ENCODE measurements at regions not wholly inside any gene's neighbourhood (a gene's known extent, or its start where the extent isn't known, plus 50 kb on each side); places are given as distances from the start of the nearest gene placed in this dataset.

DNA sequence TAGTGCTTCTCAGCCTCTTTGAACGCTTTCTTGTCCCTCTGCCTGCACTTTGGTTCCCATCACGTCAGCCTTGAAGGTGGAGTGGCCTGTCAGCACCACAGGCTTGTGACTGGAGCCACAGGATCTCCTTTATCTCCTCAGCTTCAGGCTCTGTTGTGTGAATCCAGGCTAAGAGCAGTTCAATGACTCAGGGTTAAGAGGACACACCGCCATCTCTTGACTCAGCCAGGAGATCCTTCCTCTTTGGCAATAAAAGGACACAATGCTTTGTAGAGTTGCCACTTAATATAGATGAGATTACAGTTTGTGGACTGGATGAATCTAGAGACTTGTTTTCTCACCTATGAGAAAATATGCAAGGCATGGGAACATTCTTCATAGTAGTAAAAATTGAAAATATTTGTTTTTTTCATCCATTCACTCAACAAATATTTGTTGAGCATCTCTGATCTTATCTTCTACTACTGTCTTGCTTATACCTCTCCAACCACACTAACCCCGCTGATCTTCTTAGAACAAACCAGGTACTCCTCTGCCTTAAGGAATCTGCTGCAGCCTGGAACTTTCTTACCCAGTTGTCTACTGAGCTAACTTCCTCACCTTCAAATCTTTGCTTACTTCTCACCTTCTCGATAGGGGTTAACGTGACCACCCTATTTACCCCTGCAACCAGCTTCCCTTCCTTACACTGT, 62.3 kb downstream of the UCHL1 start:
- Mint-ChIP-seq H3K9me3 (no peaks in the 10 kb centered on the region), H3K27ac (ENCODE audit: low read depth) (no peak overlapping the region), H3K27me3 (no peaks in the 10 kb centered on the region), H3K4me1 (no peaks in the 10 kb centered on the region), H3K36me3 (ENCODE audit: insufficient read depth) (no peaks in the 10 kb centered on the region), H3K4me3 (no peak overlapping the region)
- DNase-seq (ENCODE audit: low spot score in 2 of 2) (no peak), ATAC-seq (replicated peaks; ENCODE audit: extremely low read depth, poor library complexity, severe bottlenecking) (no peak)

- ATAC-seq (replicated peaks; ENCODE audit: extremely low read depth, poor library complexity, severe bottlenecking): no peak
- H3K36me3 Mint-ChIP-seq (ENCODE audit: insufficient read depth): no peaks in the 10 kb centered on the region
- DNase-seq (ENCODE audit: low spot score in 2 of 2): no peak
- no peaks in the 10 kb centered on the region for H3K4me1 Mint-ChIP-seq
- no peak overlapping the region for H3K27ac Mint-ChIP-seq (ENCODE audit: low read depth)
- no peaks in the 10 kb centered on the region for H3K9me3 Mint-ChIP-seq
- no peaks in the 10 kb centered on the region for H3K27me3 Mint-ChIP-seq
- H3K4me3 Mint-ChIP-seq: no peak overlapping the region
These were observed 62.8 kb downstream of the UCHL1 start for GRCh38 chr4:41319553-41319952.

- H3K4me3 Mint-ChIP-seq: no peak overlapping the region
- H3K9me3 Mint-ChIP-seq: no peaks in the 10 kb centered on the region
- H3K36me3 Mint-ChIP-seq (ENCODE audit: insufficient read depth): no peaks in the 10 kb centered on the region
- ATAC-seq (replicated peaks; ENCODE audit: extremely low read depth, poor library complexity, severe bottlenecking): no peak
- DNase-seq (ENCODE audit: low spot score in 2 of 2): no peak
- no peaks in the 10 kb centered on the region for H3K27me3 Mint-ChIP-seq
- H3K4me1 Mint-ChIP-seq: no peaks in the 10 kb centered on the region
- H3K27ac Mint-ChIP-seq (ENCODE audit: low read depth): no peak overlapping the region
These were observed 63.5 kb downstream of the UCHL1 start for GRCh38 chr4:41320278-41320677.

DNA sequence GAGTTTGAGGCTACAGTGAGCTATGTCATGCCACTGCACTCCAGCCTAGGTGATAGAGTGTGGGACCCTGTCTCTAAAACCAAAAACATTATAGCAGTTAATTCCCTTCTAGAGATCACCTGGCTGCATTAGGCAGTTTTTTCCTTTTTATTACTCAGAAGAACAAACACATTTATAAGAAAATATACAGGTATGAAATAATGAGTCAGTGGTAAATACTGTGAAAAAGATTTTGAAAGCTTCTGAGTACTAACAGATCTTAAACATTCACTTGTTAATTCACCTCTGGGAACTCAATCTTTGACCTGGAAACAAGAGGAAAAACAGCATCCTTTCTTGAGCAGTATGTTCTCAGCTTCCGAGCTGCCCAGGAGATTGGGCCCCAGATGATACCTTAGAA, 64.1 kb downstream of the UCHL1 start:
- Mint-ChIP-seq H3K27me3 (no peaks in the 10 kb centered on the region), H3K9me3 (no peaks in the 10 kb centered on the region), H3K4me1 (no peaks in the 10 kb centered on the region), H3K27ac (ENCODE audit: low read depth) (no peak overlapping the region), H3K36me3 (ENCODE audit: insufficient read depth) (no peaks in the 10 kb centered on the region), H3K4me3 (no peak overlapping the region)
- ATAC-seq (replicated peaks; ENCODE audit: extremely low read depth, poor library complexity, severe bottlenecking) (no peak), DNase-seq (ENCODE audit: low spot score in 2 of 2) (no peak)

DNA sequence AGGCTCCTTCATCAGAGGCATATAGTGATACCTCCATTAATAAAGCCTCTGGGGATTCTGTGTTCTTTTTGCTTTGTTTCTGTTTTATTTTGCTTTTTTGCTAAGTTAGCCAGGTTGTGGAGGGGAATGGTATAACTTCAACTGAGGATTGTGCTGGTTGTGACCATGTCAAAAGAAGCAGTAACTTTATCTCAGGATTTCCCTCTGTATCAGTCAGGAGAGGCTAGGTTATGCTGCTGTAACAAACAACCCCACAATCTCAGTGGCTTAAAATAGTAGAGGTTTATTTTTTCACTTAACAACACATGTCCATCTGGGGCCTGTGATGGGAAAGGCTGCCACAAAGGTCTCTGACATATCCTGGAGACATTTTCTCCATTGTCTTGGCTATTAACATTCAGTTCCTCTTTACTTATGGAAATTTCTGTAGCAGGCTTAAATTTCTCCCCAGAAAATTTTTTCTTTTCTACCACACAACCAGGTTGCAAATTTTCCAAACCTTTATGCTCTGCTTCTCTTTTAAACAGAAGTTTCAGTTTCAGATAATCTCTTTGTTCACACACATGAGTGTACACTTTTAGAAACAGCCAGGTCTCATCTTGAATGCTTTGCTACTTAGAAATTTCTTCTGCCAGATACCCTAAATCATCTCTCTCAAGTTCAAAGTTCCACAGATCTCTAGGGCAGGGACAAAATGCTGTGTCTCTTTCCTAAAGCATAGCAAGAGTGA, 64.7 kb downstream of the UCHL1 start:
- H3K4me1 Mint-ChIP-seq: no peaks in the 10 kb centered on the region
- no peaks in the 10 kb centered on the region for H3K36me3 Mint-ChIP-seq (ENCODE audit: insufficient read depth)
- H3K27me3 Mint-ChIP-seq: no peaks in the 10 kb centered on the region
- no peaks in the 10 kb centered on the region for H3K9me3 Mint-ChIP-seq
- H3K27ac Mint-ChIP-seq (ENCODE audit: low read depth): no peak overlapping the region
- ATAC-seq (replicated peaks; ENCODE audit: extremely low read depth, poor library complexity, severe bottlenecking) (no peak), DNase-seq (ENCODE audit: low spot score in 2 of 2) (no peak)
- H3K4me3 Mint-ChIP-seq: no peak overlapping the region

DNA sequence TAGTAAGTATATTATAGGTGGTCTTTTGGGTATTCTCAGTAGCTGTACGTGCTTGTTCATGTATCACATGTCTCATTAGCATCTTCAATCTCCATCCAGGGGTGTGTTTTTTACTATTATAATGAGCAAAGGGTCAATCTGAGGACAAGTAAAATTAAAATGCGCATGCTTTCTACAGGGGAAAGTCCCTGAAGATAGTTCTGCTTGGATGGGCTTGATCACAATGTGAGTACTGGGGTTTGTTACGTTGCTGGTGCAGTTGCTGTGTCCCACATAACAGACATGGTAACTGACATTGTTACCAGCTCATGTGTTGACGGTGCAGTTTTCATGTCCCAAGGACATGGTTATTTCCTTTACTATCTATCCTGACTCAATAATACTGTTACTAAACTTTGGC, 65.9 kb downstream of the UCHL1 start:
- Mint-ChIP-seq H3K4me1 (no peaks in the 10 kb centered on the region), H3K36me3 (ENCODE audit: insufficient read depth) (no peaks in the 10 kb centered on the region), H3K27me3 (no peaks in the 10 kb centered on the region), H3K27ac (ENCODE audit: low read depth) (no peak overlapping the region), H3K4me3 (no peak overlapping the region), H3K9me3 (no peaks in the 10 kb centered on the region)
- DNase-seq (ENCODE audit: low spot score in 2 of 2): no peak
- ATAC-seq (replicated peaks; ENCODE audit: extremely low read depth, poor library complexity, severe bottlenecking): no peak

- ATAC-seq (replicated peaks; ENCODE audit: extremely low read depth, poor library complexity, severe bottlenecking) (no peak), DNase-seq (ENCODE audit: low spot score in 2 of 2) (no peak)
- no peak overlapping the region for H3K27ac Mint-ChIP-seq (ENCODE audit: low read depth)
- no peaks in the 10 kb centered on the region for H3K4me1 Mint-ChIP-seq
- H3K4me3 Mint-ChIP-seq: no peak overlapping the region
- H3K36me3 Mint-ChIP-seq (ENCODE audit: insufficient read depth): no peaks in the 10 kb centered on the region
- H3K9me3 Mint-ChIP-seq: no peaks in the 10 kb centered on the region
- no peaks in the 10 kb centered on the region for H3K27me3 Mint-ChIP-seq
These were observed 66.5 kb downstream of the UCHL1 start for GRCh38 chr4:41323179-41323578.

DNA sequence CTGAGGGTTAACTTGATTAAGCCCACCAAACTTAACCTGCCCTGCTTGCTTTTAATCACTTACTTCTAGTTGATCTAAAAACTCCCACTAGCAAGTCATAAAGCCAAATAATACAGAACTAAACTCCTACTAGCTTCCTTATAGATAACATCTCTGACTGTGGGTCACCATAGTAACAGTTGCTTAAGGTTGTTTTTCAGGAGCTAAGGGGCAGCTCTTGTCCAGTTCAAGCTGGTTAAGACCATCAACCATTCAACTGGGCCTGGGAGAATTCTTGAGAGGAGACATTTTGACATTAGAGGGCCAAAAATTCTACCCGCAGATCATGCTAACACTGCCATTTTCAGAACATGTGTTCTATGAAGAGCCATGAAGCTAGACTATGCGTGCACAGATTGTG, 67.0 kb downstream of the UCHL1 start:
- no peak overlapping the region for H3K4me3 Mint-ChIP-seq
- no peaks in the 10 kb centered on the region for H3K4me1 Mint-ChIP-seq
- no peaks in the 10 kb centered on the region for H3K27me3 Mint-ChIP-seq
- H3K36me3 Mint-ChIP-seq (ENCODE audit: insufficient read depth): no peaks in the 10 kb centered on the region
- no peak overlapping the region for H3K27ac Mint-ChIP-seq (ENCODE audit: low read depth)
- DNase-seq (ENCODE audit: low spot score in 2 of 2) (no peak), ATAC-seq (replicated peaks; ENCODE audit: extremely low read depth, poor library complexity, severe bottlenecking) (no peak)
- H3K9me3 Mint-ChIP-seq: no peaks in the 10 kb centered on the region

- H3K36me3 Mint-ChIP-seq (ENCODE audit: insufficient read depth): no peaks in the 10 kb centered on the region
- H3K27ac Mint-ChIP-seq (ENCODE audit: low read depth): no peak overlapping the region
- ATAC-seq (replicated peaks; ENCODE audit: extremely low read depth, poor library complexity, severe bottlenecking) (no peak), DNase-seq (ENCODE audit: low spot score in 2 of 2) (no peak)
- H3K9me3 Mint-ChIP-seq: no peaks in the 10 kb centered on the region
- no peak overlapping the region for H3K4me3 Mint-ChIP-seq
- no peaks in the 10 kb centered on the region for H3K27me3 Mint-ChIP-seq
- no peaks in the 10 kb centered on the region for H3K4me1 Mint-ChIP-seq
These were observed 68.1 kb downstream of the UCHL1 start for GRCh38 chr4:41324861-41325260.

- ATAC-seq (replicated peaks; ENCODE audit: extremely low read depth, poor library complexity, severe bottlenecking) (no peak), DNase-seq (ENCODE audit: low spot score in 2 of 2) (no peak)
- no peaks in the 10 kb centered on the region for H3K9me3 Mint-ChIP-seq
- H3K36me3 Mint-ChIP-seq (ENCODE audit: insufficient read depth): no peaks in the 10 kb centered on the region
- H3K4me1 Mint-ChIP-seq: no peaks in the 10 kb centered on the region
- no peak overlapping the region for H3K27ac Mint-ChIP-seq (ENCODE audit: low read depth)
- H3K4me3 Mint-ChIP-seq: no peak overlapping the region
- H3K27me3 Mint-ChIP-seq: no peaks in the 10 kb centered on the region
These were observed 69.2 kb downstream of the UCHL1 start for GRCh38 chr4:41325901-41326300.

- DNase-seq (ENCODE audit: low spot score in 2 of 2) (no peak), ATAC-seq (replicated peaks; ENCODE audit: extremely low read depth, poor library complexity, severe bottlenecking) (no peak)
- H3K27me3 Mint-ChIP-seq: no peaks in the 10 kb centered on the region
- H3K27ac Mint-ChIP-seq (ENCODE audit: low read depth): no peak overlapping the region
- H3K4me3 Mint-ChIP-seq: no peak overlapping the region
- H3K4me1 Mint-ChIP-seq: no peaks in the 10 kb centered on the region
- no peaks in the 10 kb centered on the region for H3K36me3 Mint-ChIP-seq (ENCODE audit: insufficient read depth)
- H3K9me3 Mint-ChIP-seq: no peaks in the 10 kb centered on the region
These were observed 70.0 kb downstream of the UCHL1 start for GRCh38 chr4:41326776-41327175.

DNA sequence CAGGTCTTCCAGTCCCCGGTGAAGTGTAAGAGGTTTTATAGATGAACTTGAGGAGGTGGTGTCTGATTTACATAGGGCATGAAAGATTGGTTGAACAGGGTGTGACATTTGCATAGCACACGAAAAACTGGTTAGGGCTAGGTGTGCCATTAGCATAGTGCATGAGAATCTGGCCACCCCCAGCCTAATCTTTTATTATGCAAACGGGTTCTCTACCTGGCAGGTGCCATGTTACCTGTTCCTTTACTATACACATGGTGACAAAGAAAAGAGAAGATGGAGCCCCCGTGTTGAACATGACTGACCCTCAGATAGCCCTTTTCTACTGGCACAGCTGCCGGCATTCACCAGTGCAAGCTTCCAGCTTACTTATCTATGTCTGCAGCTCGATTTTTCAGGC, 71.0 kb downstream of the UCHL1 start:
- Mint-ChIP-seq H3K4me3 (no peak overlapping the region), H3K9me3 (no peaks in the 10 kb centered on the region), H3K27ac (ENCODE audit: low read depth) (no peak overlapping the region), H3K4me1 (no peaks in the 10 kb centered on the region), H3K36me3 (ENCODE audit: insufficient read depth) (no peaks in the 10 kb centered on the region), H3K27me3 (no peaks in the 10 kb centered on the region)
- ATAC-seq (replicated peaks; ENCODE audit: extremely low read depth, poor library complexity, severe bottlenecking): no peak
- DNase-seq (ENCODE audit: low spot score in 2 of 2): no peak

- Mint-ChIP-seq H3K4me1 (no peaks in the 10 kb centered on the region), H3K36me3 (ENCODE audit: insufficient read depth) (no peaks in the 10 kb centered on the region), H3K27me3 (no peaks in the 10 kb centered on the region), H3K4me3 (no peak overlapping the region), H3K9me3 (no peaks in the 10 kb centered on the region), H3K27ac (ENCODE audit: low read depth) (no peak overlapping the region)
- no peak for DNase-seq (ENCODE audit: low spot score in 2 of 2)
- no peak for ATAC-seq (replicated peaks; ENCODE audit: extremely low read depth, poor library complexity, severe bottlenecking)
These were observed 72.6 kb downstream of the UCHL1 start for GRCh38 chr4:41329361-41329760.

Data from central memory CD8-positive, alpha-beta T cell (primary cell).